ENCODE measurements at regions not wholly inside any gene's neighbourhood (a gene's known extent, or its start where the extent isn't known, plus 50 kb on each side); places are given as distances from the start of the nearest gene placed in this dataset.

- DNase-seq (ENCODE audit: low read depth in 1 of 2, low spot score in 1 of 2), result no peak
- Histone ChIP-seq H3K27ac (replicated peaks) (no peak overlapping the region), H3K27me3 (ENCODE audit: insufficient read depth, poor library complexity, severe bottlenecking) (no peaks in the 10 kb centered on the region), H3K4me3 (replicated peaks; ENCODE audit: insufficient read depth, low read length) (no peak overlapping the region)
- no peak for TF ChIP-seq GABPA (IDR thresholded peaks at IDR 0.05; ENCODE audit: low read depth)
- no peak for TF ChIP-seq POLR2AphosphoS5 (IDR thresholded peaks at IDR 0.05; ENCODE audit: low read depth)
- no peak for TF ChIP-seq REST (IDR thresholded peaks at IDR 0.05; ENCODE audit: insufficient replicate concordance, low read depth)
- no peak for TF ChIP-seq SPI1 (IDR thresholded peaks at IDR 0.05; ENCODE audit: borderline replicate concordance, low read depth)
- TF ChIP-seq CTCF (IDR thresholded peaks at IDR 0.05; ENCODE audit: insufficient read depth, low read length), result no peak
Measured at GRCh38 chr2:14350856-14351255, 281.7 kb upstream of the LRATD1 start.

GRCh38 chr2:14352067-14352466 lies 280.4 kb upstream of the LRATD1 start:
- no peak for DNase-seq (ENCODE audit: low read depth in 1 of 2, low spot score in 1 of 2)
- Histone ChIP-seq H3K4me3 (replicated peaks; ENCODE audit: insufficient read depth, low read length) (no peak overlapping the region), H3K27ac (replicated peaks) (no peak overlapping the region), H3K27me3 (ENCODE audit: insufficient read depth, poor library complexity, severe bottlenecking) (no peaks in the 10 kb centered on the region)
- no peak for TF ChIP-seq REST (IDR thresholded peaks at IDR 0.05; ENCODE audit: insufficient replicate concordance, low read depth)
- no peak for TF ChIP-seq SPI1 (IDR thresholded peaks at IDR 0.05; ENCODE audit: borderline replicate concordance, low read depth)
- no peak for TF ChIP-seq POLR2AphosphoS5 (IDR thresholded peaks at IDR 0.05; ENCODE audit: low read depth)
- no peak for TF ChIP-seq CTCF (IDR thresholded peaks at IDR 0.05; ENCODE audit: insufficient read depth, low read length)
- TF ChIP-seq GABPA (IDR thresholded peaks at IDR 0.05; ENCODE audit: low read depth), result no peak

GRCh38 chr2:14354231-14354630 lies 278.3 kb upstream of the LRATD1 start:
- H3K4me3 ChIP-seq (replicated peaks; ENCODE audit: insufficient read depth, low read length), result no peak overlapping the region
- H3K27ac ChIP-seq (replicated peaks), result no peak overlapping the region
- TF ChIP-seq GABPA (IDR thresholded peaks at IDR 0.05; ENCODE audit: low read depth) (no peak), REST (IDR thresholded peaks at IDR 0.05; ENCODE audit: insufficient replicate concordance, low read depth) (no peak), POLR2AphosphoS5 (IDR thresholded peaks at IDR 0.05; ENCODE audit: low read depth) (no peak), SPI1 (IDR thresholded peaks at IDR 0.05; ENCODE audit: borderline replicate concordance, low read depth) (no peak), CTCF (IDR thresholded peaks at IDR 0.05; ENCODE audit: insufficient read depth, low read length) (no peak)
- no peak for DNase-seq (ENCODE audit: low read depth in 1 of 2, low spot score in 1 of 2)
- H3K27me3 ChIP-seq (ENCODE audit: insufficient read depth, poor library complexity, severe bottlenecking), result no peaks in the 10 kb centered on the region
